Vagina (tissue), 2 donors: ENCODE measurements at regions not wholly inside any gene's neighbourhood (a gene's known extent, or its start where the extent isn't known, plus 50 kb on each side); places are given as distances from the start of the nearest gene placed in this dataset.

Experiments used
- DNase-seq, 2 donors: peaks; one replicate each; pipeline ENCODE4 v3.0.0-alpha.2; 2017; ENCODE audit errors: extremely low spot score in 2 of 2
- H3K27ac ChIP-seq: fragments of 200-600 bp; sonication (generic); one replicate; pipeline ENCODE4 v1.5.1; 2019
- H3K27me3 ChIP-seq: fragments of 200-600 bp; sonication (generic); one replicate; pipeline ENCODE4 v1.5.1; 2019
- H3K36me3 ChIP-seq, 2 donors: fragments of 200-600 bp; sonication (generic); one replicate each; pipeline ENCODE4 v1.5.1; 2017 to 2019
- H3K4me1 ChIP-seq: fragments of 200-600 bp; sonication (generic); one replicate; pipeline ENCODE4 v1.5.1; 2019
- H3K4me3 ChIP-seq, 2 donors: fragments of 200-600 bp; sonication (generic); 1 replicate in 1 of 2; 2 replicates in 1 of 2; pipeline ENCODE4 v1.5.1; 2016 to 2019
- H3K9me3 ChIP-seq: fragments of 200-600 bp; sonication (generic); one replicate; pipeline ENCODE4 v1.5.1; 2019
- CTCF ChIP-seq, 3 experiments: fragments of 450-650 bp in 2 of 3; fragments of 200-600 bp in 1 of 3; sonication (generic) in 1 of 3; IDR thresholded peaks; one replicate each; pipeline ENCODE4 v1.5.1; 2017 to 2019; ENCODE audit warnings: antibody characterized with exemption in 3 of 3, mild to moderate bottlenecking in 2 of 3, moderate library complexity in 2 of 3
- POLR2A ChIP-seq, 2 donors: fragments of 450-650 bp; IDR thresholded peaks; one replicate each; pipeline ENCODE4 v1.6.1; 2017; ENCODE audit warnings: antibody characterized with exemption in 2 of 2, mild to moderate bottlenecking in 2 of 2, moderate library complexity in 2 of 2
- POLR2AphosphoS5 ChIP-seq, 2 donors: sonication (generic); formaldehyde crosslinking; IDR thresholded peaks; one replicate each; pipeline ENCODE4 v1.9.0; 2017; ENCODE audit warnings: antibody characterized with exemption in 2 of 2, mild to moderate bottlenecking in 2 of 2, low read depth in 1 of 2; ENCODE audit not compliant: insufficient read depth in 1 of 2
- intact Hi-C: fragments of 100-400 bp; cut with DNase I; formaldehyde crosslinking; loops from one replicate; pipeline ENCODE4 v1.15.1; 2023

GRCh38 chr12:83346333-83346732 lies 659.6 kb downstream of the TMTC2 start:
- no peak for DNase-seq
- Histone ChIP-seq H3K9me3 (no peaks in the 10 kb centered on the region), H3K4me1 (no peaks in the 10 kb centered on the region), H3K27ac (no peak overlapping the region), H3K4me3 (no peak overlapping the region), H3K27me3 (no peaks in the 10 kb centered on the region), H3K36me3 (no peaks in the 10 kb centered on the region)
- no peak for TF ChIP-seq POLR2A (IDR thresholded peaks at IDR 0.05)
- TF ChIP-seq CTCF (IDR thresholded peaks at IDR 0.05), result no peak
- TF ChIP-seq POLR2AphosphoS5 (IDR thresholded peaks at IDR 0.05; ENCODE audit: insufficient read depth in 1 of 2, low read depth in 1 of 2), result no peak
- intact Hi-C loops, result no loop called here

GRCh38 chr12:83343767-83344166 lies 657.1 kb downstream of the TMTC2 start:
- H3K4me3 ChIP-seq, result no peak overlapping the region
- no peak for TF ChIP-seq POLR2AphosphoS5 (IDR thresholded peaks at IDR 0.05; ENCODE audit: insufficient read depth in 1 of 2, low read depth in 1 of 2)
- TF ChIP-seq POLR2A (IDR thresholded peaks at IDR 0.05), result no peak
- TF ChIP-seq CTCF (IDR thresholded peaks at IDR 0.05), result no peak
- no peaks in the 10 kb centered on the region for H3K9me3 ChIP-seq
- no peaks in the 10 kb centered on the region for H3K27me3 ChIP-seq
- DNase-seq, result no peak
- H3K4me1 ChIP-seq, result no peaks in the 10 kb centered on the region
- intact Hi-C loops, result no loop called here
- no peak overlapping the region for H3K27ac ChIP-seq
- no peaks in the 10 kb centered on the region for H3K36me3 ChIP-seq

DNA sequence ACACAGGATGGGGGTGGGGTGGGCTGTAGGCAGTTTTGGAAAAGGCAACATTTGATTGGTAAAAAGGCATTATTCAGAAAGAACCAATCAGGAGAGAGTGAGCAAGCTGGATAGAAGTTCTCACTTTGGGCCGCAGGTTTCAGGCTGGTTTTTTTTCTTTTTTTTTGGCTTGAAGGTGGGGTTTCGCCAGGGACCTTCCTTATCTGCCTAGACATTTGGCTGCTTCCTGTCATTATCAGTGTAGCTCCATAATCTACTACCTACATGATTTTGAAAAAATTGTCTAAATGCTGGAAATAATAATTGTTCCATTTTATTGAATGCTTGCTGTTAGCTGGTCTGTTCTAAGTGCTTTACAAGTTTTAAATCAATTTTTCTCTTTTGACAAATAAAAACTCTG lies 649.0 kb downstream of the TMTC2 start:
- Histone ChIP-seq H3K4me1 (no peaks in the 10 kb centered on the region), H3K27ac (no peak overlapping the region), H3K9me3 (no peaks in the 10 kb centered on the region), H3K36me3 (no peaks in the 10 kb centered on the region), H3K27me3 (no peaks in the 10 kb centered on the region), H3K4me3 (no peak overlapping the region)
- intact Hi-C loops, result no loop called here
- DNase-seq, result no peak
- TF ChIP-seq POLR2A (IDR thresholded peaks at IDR 0.05), result no peak
- TF ChIP-seq CTCF (IDR thresholded peaks at IDR 0.05), result no peak
- TF ChIP-seq POLR2AphosphoS5 (IDR thresholded peaks at IDR 0.05; ENCODE audit: insufficient read depth in 1 of 2, low read depth in 1 of 2), result no peak

- Histone ChIP-seq H3K4me3 (no peak overlapping the region), H3K4me1 (no peaks in the 10 kb centered on the region), H3K9me3 (no peaks in the 10 kb centered on the region), H3K27ac (no peak overlapping the region), H3K27me3 (no peaks in the 10 kb centered on the region), H3K36me3 (no peaks in the 10 kb centered on the region)
- intact Hi-C loops, result no loop called here
- DNase-seq, result no peak
- TF ChIP-seq POLR2AphosphoS5 (IDR thresholded peaks at IDR 0.05; ENCODE audit: insufficient read depth in 1 of 2, low read depth in 1 of 2), result no peak
- no peak for TF ChIP-seq POLR2A (IDR thresholded peaks at IDR 0.05)
- no peak for TF ChIP-seq CTCF (IDR thresholded peaks at IDR 0.05)
These were observed 640.0 kb downstream of the TMTC2 start for GRCh38 chr12:83326666-83327065.

DNA sequence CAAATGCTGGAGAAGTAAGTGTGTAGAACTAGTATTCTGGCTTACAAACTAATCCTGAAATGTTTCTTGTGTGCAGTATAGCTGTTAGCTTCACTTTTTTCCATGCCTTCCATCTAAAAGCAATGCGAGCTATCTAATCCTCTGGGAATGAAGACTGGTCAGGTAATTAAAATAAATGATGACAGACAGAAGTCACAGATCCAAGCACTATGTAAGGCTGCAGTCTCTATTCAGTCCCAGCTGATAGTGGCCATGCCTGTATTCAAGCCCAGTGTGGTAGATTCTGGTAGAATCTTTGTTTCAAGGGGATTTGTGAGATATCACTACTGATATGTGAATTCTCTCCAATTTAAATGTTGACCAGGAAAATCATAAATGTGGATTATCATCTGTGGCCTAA lies 637.2 kb downstream of the TMTC2 start:
- TF ChIP-seq POLR2A (IDR thresholded peaks at IDR 0.05) (no peak), CTCF (IDR thresholded peaks at IDR 0.05) (no peak), POLR2AphosphoS5 (IDR thresholded peaks at IDR 0.05; ENCODE audit: insufficient read depth in 1 of 2, low read depth in 1 of 2) (no peak)

More for the DNA sequence above, 637.2 kb downstream of the TMTC2 start:
- no peak for DNase-seq
- no peaks in the 10 kb centered on the region for H3K27me3 ChIP-seq
- no peaks in the 10 kb centered on the region for H3K36me3 ChIP-seq
- intact Hi-C loops, result no loop called here
- peaks cover under 1% of the 10 kb centered on the region for H3K4me1 ChIP-seq
- no peak overlapping the region for H3K27ac ChIP-seq
- H3K4me3 ChIP-seq, result no peak overlapping the region
- no peaks in the 10 kb centered on the region for H3K9me3 ChIP-seq
